ENCODE measurements at regions not wholly inside any gene's neighbourhood (a gene's known extent, or its start where the extent isn't known, plus 50 kb on each side); places are given as distances from the start of the nearest gene placed in this dataset.

- TF ChIP-seq CTCF (IDR thresholded peaks at IDR 0.05; ENCODE audit: poor library complexity, severe bottlenecking) = no peak
- no peak for TF ChIP-seq MXI1 (conservative IDR thresholded peaks at IDR 0.05; ENCODE audit: poor library complexity, severe bottlenecking)
- TF ChIP-seq POLR2AphosphoS5 (IDR thresholded peaks at IDR 0.05) = no peak
- no peak for TF ChIP-seq REST (IDR thresholded peaks at IDR 0.05; ENCODE audit: borderline replicate concordance)
- no peak for TF ChIP-seq RAD21 (conservative IDR thresholded peaks at IDR 0.05)
These were observed 334.0 kb downstream of the PTTG2 start for GRCh38 chr4:38294238-38294637.
